C4-2B (cell line): ENCODE measurements at regions not wholly inside any gene's neighbourhood (a gene's known extent, or its start where the extent isn't known, plus 50 kb on each side); places are given as distances from the start of the nearest gene placed in this dataset.

Experiments
- CTCF ChIP-seq: fragments of 450-650 bp; conservative IDR thresholded peaks from 2 replicates; pipeline ENCODE4 v1.5.1; 2017; ENCODE audit warnings: mild to moderate bottlenecking
- ZFX ChIP-seq: fragments of 450-650 bp; IDR thresholded peaks from 2 replicates; pipeline ENCODE4 v1.6.1; 2017

- TF ChIP-seq CTCF (no peak), ZFX (no peak)
Observed at GRCh38 chr5:25181249-25181648, 536.5 kb upstream of the CDH10 start.
